NCI-H524 (cell line): ENCODE measurements at regions not wholly inside any gene's neighbourhood (a gene's known extent, or its start where the extent isn't known, plus 50 kb on each side); places are given as distances from the start of the nearest gene placed in this dataset.
"Not testable (repeated sequence)": the region's sequence is repeated elsewhere in the genome, so short reads cannot be mapped to it uniquely, and the experiment has no call there.

Experiments
- DNase-seq, 2 experiments: peaks; one replicate each; lab custom pipeline; 2025; lab: John Stamatoyannopoulos, UW

- no peak for DNase-seq
These were observed 529.7 kb downstream of the IGSF11 start for GRCh38 chr3:118504906-118505305.

- no peak for DNase-seq
These were observed 528.9 kb downstream of the IGSF11 start for GRCh38 chr3:118505784-118506183.

- no peak for DNase-seq
These were observed 523.2 kb downstream of the IGSF11 start for GRCh38 chr3:118511402-118511801.

GRCh38 chr3:118512301-118512700 is 522.3 kb downstream of the IGSF11 start:
- DNase-seq = no peak

- DNase-seq = no peak
These were observed 509.6 kb downstream of the IGSF11 start for GRCh38 chr3:118525077-118525476.

- DNase-seq = no peak
These were observed 507.7 kb downstream of the IGSF11 start for GRCh38 chr3:118526758-118527513.

- no peak for DNase-seq
These were observed 507.1 kb downstream of the IGSF11 start for GRCh38 chr3:118527514-118528044.

GRCh38 chr3:118529554-118529953 is 505.1 kb downstream of the IGSF11 start:
- no peak for DNase-seq

GRCh38 chr3:118530350-118530922 is 504.2 kb downstream of the IGSF11 start:
- no peak for DNase-seq

- not testable (repeated sequence) for DNase-seq
These were observed 503.7 kb downstream of the IGSF11 start for GRCh38 chr3:118530927-118531356.

GRCh38 chr3:118531816-118532215 is 502.8 kb downstream of the IGSF11 start:
- no peak for DNase-seq

- no peak for DNase-seq
These were observed 501.0 kb downstream of the IGSF11 start for GRCh38 chr3:118533676-118534075.

- DNase-seq = no peak
These were observed 500.1 kb downstream of the IGSF11 start for GRCh38 chr3:118534519-118534918.

- no peak for DNase-seq
These were observed 497.9 kb downstream of the IGSF11 start for GRCh38 chr3:118536764-118537163.

GRCh38 chr3:118537454-118537853 is 497.2 kb downstream of the IGSF11 start:
- DNase-seq = no peak

GRCh38 chr3:118538187-118538586 is 496.5 kb downstream of the IGSF11 start:
- no peak for DNase-seq

- DNase-seq = not testable (repeated sequence)
These were observed 494.7 kb downstream of the IGSF11 start for GRCh38 chr3:118539820-118540447.

GRCh38 chr3:118540448-118540821 is 494.2 kb downstream of the IGSF11 start:
- peak in 1 of 2 experiments; percentile 40 for DNase-seq

- DNase-seq = no peak
These were observed 493.8 kb downstream of the IGSF11 start for GRCh38 chr3:118540826-118541225.

- no peak for DNase-seq
These were observed 492.9 kb downstream of the IGSF11 start for GRCh38 chr3:118541796-118542195.

- DNase-seq = no peak
These were observed 490.8 kb downstream of the IGSF11 start for GRCh38 chr3:118543832-118544231.

- no peak for DNase-seq
These were observed 490.2 kb downstream of the IGSF11 start for GRCh38 chr3:118544458-118544857.

- DNase-seq = no peak
These were observed 486.2 kb downstream of the IGSF11 start for GRCh38 chr3:118548434-118548833.
